HepG2 (cell line): ENCODE measurements at regions not wholly inside any gene's neighbourhood (a gene's known extent, or its start where the extent isn't known, plus 50 kb on each side); places are given as distances from the start of the nearest gene placed in this dataset.
"Not testable (repeated sequence)": the region's sequence is repeated elsewhere in the genome, so short reads cannot be mapped to it uniquely, and the experiment has no call there.

Experiments used
- ATAC-seq: fragments of 200-7000 bp; cut with Tn5 transposase; 3 replicates; pipeline ENCODE4 v1.9.1; 2020; ENCODE audit warnings: mild to moderate bottlenecking, moderate library complexity
- BruUV-seq: library from RNA; stranded (reverse); fragments of 400-500 nt; replicated peaks from 2 replicates; lab custom pipeline; 2021; lab: Mats Ljungman, UMichigan
- CTCF ChIA-PET: fragments of 300-600 bp; formaldehyde crosslinking; extraction: SDS; loops from one replicate; lab custom pipeline; 2021; ENCODE audit warnings: low total read pairs, inconsistent platforms, low intra/inter-chr PET ratio; lab: Yijun Ruan, JAX
- POLR2A ChIA-PET: fragments of 350-600 bp; sonication (Branson Sonifier 250); formaldehyde crosslinking; loops from one replicate; lab custom pipeline; 2020; ENCODE audit warnings: antibody characterized with exemption, inconsistent platforms; lab: Yijun Ruan, JAX
- DNase-seq: peaks from one replicate; pipeline ENCODE4 v3.0.0-alpha.2; 2015; ENCODE audit warnings: low spot score
- FAIRE-seq: peaks from 3 replicates; lab custom pipeline; 2011; peaks lifted over from hg19 to GRCh38; lab: Jason Lieb, UNC
- H2AFZ ChIP-seq: one replicate; pipeline ENCODE4 v1.6.1; 2011; ENCODE audit warnings: low read length, inconsistent platforms
- H3K27ac ChIP-seq: fragments of 300-600 bp; 3 replicates; pipeline ENCODE4 v1.8.0; 2011; ENCODE audit warnings: mixed run types, mild to moderate bottlenecking, mixed read lengths, low read length, inconsistent platforms; ENCODE audit not compliant: insufficient read depth; ENCODE audit errors: extremely low read length
- H3K27me3 ChIP-seq, 2 experiments: fragments of 200-600 bp in 1 of 2; 2 replicates in 1 of 2; 3 replicates in 1 of 2; pipeline versions ENCODE4 v1.6.0 to v1.8.0; 2011; ENCODE audit warnings: low read length in 2 of 2, mild to moderate bottlenecking in 2 of 2, moderate library complexity in 2 of 2, inconsistent platforms in 1 of 2; ENCODE audit not compliant: insufficient read depth in 2 of 2, control insufficient read depth in 1 of 2
- H3K36me3 ChIP-seq, 2 experiments: fragments of 200-600 bp in 1 of 2; replicated peaks in 1 of 2; 2 replicates in 1 of 2; 3 replicates in 1 of 2; pipeline versions ENCODE4 v1.5.1 to v1.8.0; 2011; ENCODE audit warnings: low read length in 2 of 2, inconsistent platforms in 1 of 2; ENCODE audit not compliant: insufficient read depth in 2 of 2, control insufficient read depth in 1 of 2
- H3K4me1 ChIP-seq: 2 replicates; pipeline ENCODE4 v1.5.1; 2012; ENCODE audit warnings: low read length, inconsistent platforms; ENCODE audit not compliant: insufficient read depth
- H3K4me2 ChIP-seq: 2 replicates; pipeline ENCODE4 v1.6.0; 2011; ENCODE audit warnings: low read depth, low read length, inconsistent platforms
- H3K4me3 ChIP-seq, 3 experiments: fragments of 200-600 bp in 1 of 3; sonication (generic), shearing (Covaris generic) in 1 of 3; replicated peaks in 1 of 3; 2 replicates each; pipeline ENCODE4 v1.5.1; 2011 to 2016; ENCODE audit warnings: low read length in 3 of 3, inconsistent platforms in 2 of 3, low read depth in 2 of 3, mild to moderate bottlenecking in 2 of 3, control low read depth in 1 of 3, mixed read lengths in 1 of 3; ENCODE audit not compliant: insufficient read depth in 1 of 3
- H3K79me2 ChIP-seq: one replicate; pipeline ENCODE4 v1.6.1; 2011; ENCODE audit warnings: low read length, inconsistent platforms; ENCODE audit not compliant: insufficient read depth
- H3K9ac ChIP-seq: 2 replicates; pipeline ENCODE4 v1.6.0; 2011; ENCODE audit warnings: mild to moderate bottlenecking, low read depth, low read length, inconsistent platforms; ENCODE audit not compliant: insufficient read depth
- H3K9me3 ChIP-seq: 2 replicates; pipeline ENCODE4 v1.5.1; 2012; ENCODE audit warnings: mild to moderate bottlenecking, low read length
- H4K20me1 ChIP-seq: 2 replicates; pipeline ENCODE4 v1.6.0; 2011; ENCODE audit warnings: inconsistent platforms, mild to moderate bottlenecking, low read length, moderate library complexity; ENCODE audit not compliant: insufficient read depth
- AGO2 ChIP-seq: fragments of 200-400 bp; formaldehyde crosslinking; optimal IDR thresholded peaks from 2 replicates; pipeline ENCODE3; 2017; ENCODE audit warnings: mild to moderate bottlenecking, low read depth, low read length, moderate library complexity
- MTA1 ChIP-seq: sonication (generic); formaldehyde crosslinking; IDR thresholded peaks from 2 replicates; pipeline ENCODE4 v1.4.0; 2020; ENCODE audit warnings: missing genetic modification reagents, mild to moderate bottlenecking, borderline replicate concordance
- POLR2A ChIP-seq, 2 experiments: IDR thresholded peaks; 2 replicates each; pipeline ENCODE4 v1.6.1; 2011; ENCODE audit warnings: low read depth in 2 of 2, low read length in 2 of 2, mild to moderate bottlenecking in 1 of 2, moderate library complexity in 1 of 2; ENCODE audit not compliant: insufficient read depth in 1 of 2
- ZBTB38 ChIP-seq: sonication (generic); formaldehyde crosslinking; IDR thresholded peaks from 2 replicates; pipeline ENCODE4 v1.5.1; 2020; ENCODE audit warnings: mild to moderate bottlenecking, missing genetic modification reagents
- ZFX ChIP-seq: sonication (generic); formaldehyde crosslinking; IDR thresholded peaks from 2 replicates; pipeline ENCODE4 v1.4.0; 2020; ENCODE audit warnings: mild to moderate bottlenecking, low read depth, missing genetic modification reagents, moderate library complexity
- ZNF263 ChIP-seq: sonication (generic); formaldehyde crosslinking; IDR thresholded peaks from 2 replicates; pipeline ENCODE4 v1.4.0; 2020; ENCODE audit warnings: missing genetic modification reagents
- ZNF782 ChIP-seq: sonication (generic); formaldehyde crosslinking; IDR thresholded peaks from 2 replicates; pipeline ENCODE4 v1.4.0; 2020; ENCODE audit warnings: missing genetic modification reagents, mild to moderate bottlenecking, borderline replicate concordance
- WGBS: methylation state at CpG from one replicate; pipeline ENCODE4 v1.1.6; 2017; ENCODE audit warnings: low lambda C conversion rate; 5-methylcytosine and 5-hydroxymethylcytosine counted together
- in situ Hi-C: cut with HindIII; loops from 2 replicates; pipeline ENCODE4 v1.10.0; 2017; ENCODE audit warnings: low pct_unique_long_range_greater_than_20kb; ENCODE audit not compliant: extremely low pct_ligation_motif_present
- intact Hi-C: fragments of 100-400 bp; cut with micrococcal nuclease; formaldehyde crosslinking; loops from one replicate; pipeline ENCODE4 v1.10.0; 2022; ENCODE audit not compliant: unreplicated experiment
- TF ChIP-seq, protein P1 (sequence below): IDR thresholded peaks from 2 replicates; pipeline ENCODE4 v1.6.1; 2018; ENCODE audit warnings: missing genetic modification reagents, mild to moderate bottlenecking, missing compliant biosample characterization
- TF ChIP-seq, protein P2 (sequence below): sonication (generic); formaldehyde crosslinking; IDR thresholded peaks from 2 replicates; pipeline ENCODE4 v1.5.1; 2020; ENCODE audit warnings: mild to moderate bottlenecking, missing genetic modification reagents, moderate library complexity
- TF ChIP-seq, protein P3 (sequence below): sonication (generic); formaldehyde crosslinking; IDR thresholded peaks from 2 replicates; pipeline ENCODE4 v1.4.0; 2020; ENCODE audit warnings: mild to moderate bottlenecking, missing genetic modification reagents
- TF ChIP-seq, protein P4 (sequence below): sonication (generic); formaldehyde crosslinking; IDR thresholded peaks from 2 replicates; pipeline ENCODE4 v1.4.0; 2020; ENCODE audit warnings: missing genetic modification reagents, low read depth, mild to moderate bottlenecking, borderline replicate concordance
- TF ChIP-seq, protein P5 (sequence below): sonication (generic); formaldehyde crosslinking; IDR thresholded peaks from 2 replicates; pipeline ENCODE4 v1.5.0; 2020; ENCODE audit warnings: mild to moderate bottlenecking, missing genetic modification reagents, borderline replicate concordance

DNA sequence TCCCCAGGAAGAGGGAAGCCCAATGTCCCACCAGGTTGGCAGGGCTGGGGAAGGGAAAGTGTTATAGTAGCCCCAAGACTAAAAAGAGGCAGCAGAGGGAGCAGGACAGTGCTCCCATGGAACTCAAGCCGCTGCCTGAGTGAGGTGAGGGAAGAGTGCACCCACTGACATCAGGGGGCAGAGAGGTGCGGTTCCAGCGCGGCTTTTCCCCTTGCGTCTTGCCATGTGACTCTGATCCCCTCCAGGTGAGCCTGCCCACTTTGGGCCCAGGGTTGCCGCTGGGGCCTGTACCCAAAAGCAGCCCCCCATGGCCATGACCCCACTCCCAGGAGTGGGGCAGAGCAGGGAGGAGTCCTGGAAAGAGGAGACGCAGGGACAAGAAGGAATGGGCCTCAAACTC, 136.3 kb upstream of the KCTD7 start:
- CTCF ChIA-PET, result not testable (repeated sequence)
- TF ChIP-seq ZNF782 (CRISPR knock-in tag), result 0 out of 2 replicates have a peak, but pooled peaks have one; percentile 48
- 0 out of 2 replicates have a peak, but pooled peaks have one; percentile 56 for TF ChIP-seq MTA1 (CRISPR knock-in tag)
- TF ChIP-seq, protein P1, sequence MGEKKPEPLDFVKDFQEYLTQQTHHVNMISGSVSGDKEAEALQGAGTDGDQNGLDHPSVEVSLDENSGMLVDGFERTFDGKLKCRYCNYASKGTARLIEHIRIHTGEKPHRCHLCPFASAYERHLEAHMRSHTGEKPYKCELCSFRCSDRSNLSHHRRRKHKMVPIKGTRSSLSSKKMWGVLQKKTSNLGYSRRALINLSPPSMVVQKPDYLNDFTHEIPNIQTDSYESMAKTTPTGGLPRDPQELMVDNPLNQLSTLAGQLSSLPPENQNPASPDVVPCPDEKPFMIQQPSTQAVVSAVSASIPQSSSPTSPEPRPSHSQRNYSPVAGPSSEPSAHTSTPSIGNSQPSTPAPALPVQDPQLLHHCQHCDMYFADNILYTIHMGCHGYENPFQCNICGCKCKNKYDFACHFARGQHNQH (CRISPR knock-in tag), result 0 out of 2 replicates have a peak, but pooled peaks have one; percentile 17
- TF ChIP-seq ZNF263 (CRISPR knock-in tag), result peak; percentile 82
- TF ChIP-seq POLR2A (IDR thresholded peaks at IDR 0.05; ENCODE audit: insufficient read depth in 1 of 2, low read depth in 2 of 2, low read length in 2 of 2), result peak in 1 of 2 experiments; percentile 39; a peak in 1 of 4 replicates
- TF ChIP-seq, protein P2, sequence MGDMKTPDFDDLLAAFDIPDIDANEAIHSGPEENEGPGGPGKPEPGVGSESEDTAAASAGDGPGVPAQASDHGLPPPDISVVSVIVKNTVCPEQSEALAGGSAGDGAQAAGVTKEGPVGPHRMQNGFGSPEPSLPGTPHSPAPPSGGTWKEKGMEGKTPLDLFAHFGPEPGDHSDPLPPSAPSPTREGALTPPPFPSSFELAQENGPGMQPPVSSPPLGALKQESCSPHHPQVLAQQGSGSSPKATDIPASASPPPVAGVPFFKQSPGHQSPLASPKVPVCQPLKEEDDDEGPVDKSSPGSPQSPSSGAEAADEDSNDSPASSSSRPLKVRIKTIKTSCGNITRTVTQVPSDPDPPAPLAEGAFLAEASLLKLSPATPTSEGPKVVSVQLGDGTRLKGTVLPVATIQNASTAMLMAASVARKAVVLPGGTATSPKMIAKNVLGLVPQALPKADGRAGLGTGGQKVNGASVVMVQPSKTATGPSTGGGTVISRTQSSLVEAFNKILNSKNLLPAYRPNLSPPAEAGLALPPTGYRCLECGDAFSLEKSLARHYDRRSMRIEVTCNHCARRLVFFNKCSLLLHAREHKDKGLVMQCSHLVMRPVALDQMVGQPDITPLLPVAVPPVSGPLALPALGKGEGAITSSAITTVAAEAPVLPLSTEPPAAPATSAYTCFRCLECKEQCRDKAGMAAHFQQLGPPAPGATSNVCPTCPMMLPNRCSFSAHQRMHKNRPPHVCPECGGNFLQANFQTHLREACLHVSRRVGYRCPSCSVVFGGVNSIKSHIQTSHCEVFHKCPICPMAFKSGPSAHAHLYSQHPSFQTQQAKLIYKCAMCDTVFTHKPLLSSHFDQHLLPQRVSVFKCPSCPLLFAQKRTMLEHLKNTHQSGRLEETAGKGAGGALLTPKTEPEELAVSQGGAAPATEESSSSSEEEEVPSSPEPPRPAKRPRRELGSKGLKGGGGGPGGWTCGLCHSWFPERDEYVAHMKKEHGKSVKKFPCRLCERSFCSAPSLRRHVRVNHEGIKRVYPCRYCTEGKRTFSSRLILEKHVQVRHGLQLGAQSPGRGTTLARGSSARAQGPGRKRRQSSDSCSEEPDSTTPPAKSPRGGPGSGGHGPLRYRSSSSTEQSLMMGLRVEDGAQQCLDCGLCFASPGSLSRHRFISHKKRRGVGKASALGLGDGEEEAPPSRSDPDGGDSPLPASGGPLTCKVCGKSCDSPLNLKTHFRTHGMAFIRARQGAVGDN, result peak; percentile 46; the same call in 1 of the 2 replicates
- TF ChIP-seq ZBTB38 (CRISPR knock-in tag), result peak; percentile 94
- TF ChIP-seq, protein P3, sequence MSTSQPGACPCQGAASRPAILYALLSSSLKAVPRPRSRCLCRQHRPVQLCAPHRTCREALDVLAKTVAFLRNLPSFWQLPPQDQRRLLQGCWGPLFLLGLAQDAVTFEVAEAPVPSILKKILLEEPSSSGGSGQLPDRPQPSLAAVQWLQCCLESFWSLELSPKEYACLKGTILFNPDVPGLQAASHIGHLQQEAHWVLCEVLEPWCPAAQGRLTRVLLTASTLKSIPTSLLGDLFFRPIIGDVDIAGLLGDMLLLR (CRISPR knock-in tag), result peak; percentile 18; the same call in 1 of the 2 replicates
- 0 out of 2 replicates have a peak, but pooled peaks have one; percentile 13 for TF ChIP-seq ZFX
- peak; percentile 39 for TF ChIP-seq AGO2
- TF ChIP-seq, protein P4, sequence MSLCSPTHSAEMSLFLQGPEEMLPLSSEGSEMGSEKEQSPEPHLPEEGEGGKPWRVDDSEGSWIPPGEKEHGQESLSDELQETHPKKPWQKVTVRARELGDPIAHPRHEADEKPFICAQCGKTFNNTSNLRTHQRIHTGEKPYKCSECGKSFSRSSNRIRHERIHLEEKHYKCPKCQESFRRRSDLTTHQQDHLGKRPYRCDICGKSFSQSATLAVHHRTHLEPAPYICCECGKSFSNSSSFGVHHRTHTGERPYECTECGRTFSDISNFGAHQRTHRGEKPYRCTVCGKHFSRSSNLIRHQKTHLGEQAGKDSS (CRISPR knock-in tag), result 0 out of 2 replicates have a peak, but pooled peaks have one; percentile 55
- TF ChIP-seq, protein P5, sequence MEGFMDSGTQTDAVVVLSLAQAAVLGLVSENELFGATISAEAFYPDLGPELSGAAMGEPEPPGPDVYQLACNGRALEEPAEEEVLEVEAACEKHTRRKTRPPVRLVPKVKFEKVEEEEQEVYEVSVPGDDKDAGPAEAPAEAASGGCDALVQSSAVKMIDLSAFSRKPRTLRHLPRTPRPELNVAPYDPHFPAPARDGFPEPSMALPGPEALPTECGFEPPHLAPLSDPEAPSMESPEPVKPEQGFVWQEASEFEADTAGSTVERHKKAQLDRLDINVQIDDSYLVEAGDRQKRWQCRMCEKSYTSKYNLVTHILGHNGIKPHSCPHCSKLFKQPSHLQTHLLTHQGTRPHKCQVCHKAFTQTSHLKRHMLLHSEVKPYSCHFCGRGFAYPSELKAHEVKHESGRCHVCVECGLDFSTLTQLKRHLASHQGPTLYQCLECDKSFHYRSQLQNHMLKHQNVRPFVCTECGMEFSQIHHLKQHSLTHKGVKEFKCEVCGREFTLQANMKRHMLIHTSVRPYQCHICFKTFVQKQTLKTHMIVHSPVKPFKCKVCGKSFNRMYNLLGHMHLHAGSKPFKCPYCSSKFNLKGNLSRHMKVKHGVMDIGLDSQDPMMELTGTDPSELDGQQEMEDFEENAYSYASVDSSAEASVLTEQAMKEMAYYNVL (CRISPR knock-in tag), result 0 out of 2 replicates have a peak, but pooled peaks have one; percentile 18

More for the DNA sequence above, 136.3 kb upstream of the KCTD7 start:
- H3K9me3 ChIP-seq, in situ Hi-C loops, DNase-seq, ATAC-seq, H4K20me1 ChIP-seq, H3K27me3 ChIP-seq, FAIRE-seq, H2AFZ ChIP-seq, H3K36me3 ChIP-seq, H3K79me2 ChIP-seq, BruUV-seq: not testable (repeated sequence)
- peak overlapping the region; percentile 69 to 89 (median 69); a peak in 5 of 6 replicates for H3K4me3 ChIP-seq
- WGBS, result 94% methylated on average over 3 of the region's 7 CpGs
- peaks cover 43% of the 10 kb centered on the region for H3K4me1 ChIP-seq
- H3K27ac ChIP-seq, result peak overlapping the region; percentile 88
- intact Hi-C loops, result loop anchor here (2.0 to 5.0 kb wide), 3 partner anchors 50 to 285 kb away; partner anchors contain the start of gene TPST1
- peak overlapping the region; percentile 92 for H3K9ac ChIP-seq
- POLR2A ChIA-PET, result interaction anchor here (0.8 to 1.7 kb wide), 3 partner anchors 50 to 461 kb away, joined by 3 to 6 read pairs (median 6); no protein-coding TSS in a partner anchor
- peak overlapping the region; percentile 77 for H3K4me2 ChIP-seq
